Psoas muscle (tissue), 7 donors: ENCODE measurements at regions not wholly inside any gene's neighbourhood (a gene's known extent, or its start where the extent isn't known, plus 50 kb on each side); places are given as distances from the start of the nearest gene placed in this dataset.

Source experiments
- ATAC-seq, 4 donors: fragments of 200-7000 bp; cut with Tn5 transposase; one replicate each; pipeline ENCODE4 v1.9.1; 2020; ENCODE audit warnings: moderate library complexity in 3 of 4, mild to moderate bottlenecking in 2 of 4
- DNase-seq, 2 donors: peaks; one replicate each; pipeline ENCODE4 v3.0.0-alpha.2; 2020
- H3K27ac ChIP-seq: fragments of 200-600 bp; one replicate; pipeline ENCODE4 v1.8.0; 2022
- H3K27me3 ChIP-seq, 3 donors: fragments of 200-600 bp in 1 of 3; one replicate each; pipeline versions ENCODE4 v1.6.1 to v1.8.0; 2013 to 2022; ENCODE audit warnings: low read length in 2 of 3, mild to moderate bottlenecking in 2 of 3, moderate library complexity in 1 of 3; ENCODE audit not compliant: insufficient read depth in 3 of 3
- H3K36me3 ChIP-seq, 2 donors: fragments of 200-600 bp in 1 of 2; one replicate each; pipeline versions ENCODE4 v1.6.1 to v1.8.0; 2013 to 2022; ENCODE audit warnings: low read depth in 1 of 2, mild to moderate bottlenecking in 1 of 2, moderate library complexity in 1 of 2; ENCODE audit not compliant: insufficient read depth in 1 of 2
- H3K4me1 ChIP-seq: fragments of 200-600 bp; one replicate; pipeline ENCODE4 v1.8.0; 2022
- H3K4me3 ChIP-seq: fragments of 200-600 bp; one replicate; pipeline ENCODE4 v1.8.0; 2022; ENCODE audit warnings: mild to moderate bottlenecking
- H3K9me3 ChIP-seq: fragments of 200-600 bp; one replicate; pipeline ENCODE4 v1.8.0; 2022
- CTCF ChIP-seq: fragments of 200-600 bp; IDR thresholded peaks from one replicate; pipeline ENCODE4 v1.8.0; 2022; ENCODE audit warnings: antibody characterized with exemption
- whole genome bisulfite sequencing, 3 donors: extraction: QIAGEN DNeasy Blood & Tissue Kit; methylation state at CpG; one replicate each; pipeline versions ENCODE4 v1.1.6 to v1.1.7; 2013; 5-methylcytosine and 5-hydroxymethylcytosine counted together
- intact Hi-C, 2 donors: fragments of 100-400 bp; cut with DNase I; formaldehyde crosslinking; loops; one replicate each; pipeline versions ENCODE4 v1.11.0 to v1.14.2; 2022
- donor health status: healthy with polysubstance abuse.
- donor health status: DM: no; HTN: no; CAD: no; lungs with moderate emphysema.
- donor health status: Bipolar disorder and iron deficiency.
- donor health status: healthy.
- donor health status: DM: yes; HTN: yes; CAD: no.
- donor health status: DM: no; HTN: no; CAD: no.
- donor health status: DM: yes; HTN: yes; CAD: no.

DNA sequence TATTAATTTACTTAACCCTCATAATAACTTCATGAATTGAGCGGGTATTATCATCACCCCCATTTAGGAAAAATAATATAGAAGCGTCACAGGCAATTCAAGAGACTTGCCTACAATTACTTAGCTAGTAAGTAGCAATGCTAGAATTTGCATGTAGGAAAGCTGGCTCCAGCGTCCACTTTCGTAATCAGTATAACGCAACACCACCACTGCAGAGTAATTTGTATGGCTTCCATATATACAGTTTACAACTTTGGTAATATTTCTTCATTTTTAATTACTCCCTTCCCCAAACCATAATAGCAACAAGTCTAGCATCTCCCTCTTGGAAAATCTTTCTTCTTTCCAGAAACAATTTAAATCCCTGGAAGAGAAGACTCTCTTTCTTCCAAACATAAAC, 89.9 kb upstream of the OR5AK2 start:
- Histone ChIP-seq H3K4me3 (no peak overlapping the region), H3K27ac (no peak overlapping the region), H3K4me1 (no peaks in the 10 kb centered on the region), H3K27me3 (no peaks in the 10 kb centered on the region), H3K36me3 (no peaks in the 10 kb centered on the region), H3K9me3 (no peaks in the 10 kb centered on the region)
- TF ChIP-seq CTCF = no peak
- DNase-seq (no peak), ATAC-seq (no peak)
- WGBS, 3 donors = 91 to 95% (median 93%) methylated on average over 5 of the region's 5 CpGs
- intact Hi-C loops = no loop called here

- Histone ChIP-seq H3K36me3 (no peaks in the 10 kb centered on the region), H3K27ac (no peak overlapping the region), H3K9me3 (no peaks in the 10 kb centered on the region), H3K4me1 (no peaks in the 10 kb centered on the region), H3K4me3 (no peak overlapping the region), H3K27me3 (peaks cover 0 to 4% (median 0%) of the 10 kb centered on the region in 3 donors)
- intact Hi-C loops = no loop called here
- ATAC-seq (no peak), DNase-seq (no peak)
- TF ChIP-seq CTCF = no peak
- WGBS, 3 donors = 36 to 57% (median 46%) methylated on average over 9 of the region's 9 CpGs
These were observed 98.0 kb upstream of the OR5AK2 start for GRCh38 chr11:56890584-56891305.

DNA sequence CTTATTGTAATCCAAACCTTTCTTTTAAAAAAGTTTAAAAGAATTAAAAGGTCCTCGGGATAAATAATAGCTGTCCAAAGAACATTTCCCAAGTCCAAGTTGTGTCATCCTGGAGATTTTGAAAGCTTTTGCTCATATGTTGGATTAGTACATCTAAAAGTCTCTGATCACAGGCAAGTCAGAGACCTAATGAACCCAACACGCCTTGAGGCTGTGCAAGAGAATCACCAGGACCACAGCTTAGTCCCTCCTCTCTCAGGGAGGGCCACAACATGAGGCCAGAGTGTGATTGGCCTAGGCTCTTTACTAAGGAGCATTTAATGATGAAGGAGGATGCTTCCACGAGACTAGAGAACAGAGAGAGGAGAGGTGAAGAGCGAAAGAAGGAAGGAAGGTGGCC, 98.7 kb upstream of the OR5AK2 start:
- 67 to 83% (median 76%) methylated on average over 4 of the region's 4 CpGs for WGBS, 3 donors
- intact Hi-C loops = no loop called here
- ATAC-seq = no peak

DNA sequence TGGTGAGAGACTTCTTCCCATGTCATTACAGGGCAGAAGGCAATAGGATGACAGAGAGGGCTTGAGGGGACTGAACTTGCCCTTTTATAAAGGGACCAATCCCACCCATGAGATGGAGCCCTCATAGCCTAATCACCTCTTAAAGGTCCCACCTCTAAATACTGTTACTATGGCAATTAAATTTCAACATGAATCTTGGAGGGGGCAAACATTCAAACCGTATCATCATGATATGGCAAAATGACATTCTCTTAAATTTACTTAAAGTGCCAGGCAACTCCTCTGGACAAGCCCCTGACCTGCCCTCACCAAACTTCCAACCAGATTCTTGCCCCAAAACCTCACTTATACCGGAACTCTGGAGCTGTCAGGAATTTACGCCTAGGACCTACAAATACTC, 100.8 kb upstream of the OR5AK2 start:
- H3K9me3 ChIP-seq = no peaks in the 10 kb centered on the region
- H3K36me3 ChIP-seq = no peaks in the 10 kb centered on the region
- H3K27me3 ChIP-seq = peaks cover 0 to 3% (median 0%) of the 10 kb centered on the region in 3 donors
- no peak overlapping the region for H3K27ac ChIP-seq
- TF ChIP-seq CTCF = no peak
- DNase-seq (no peak), ATAC-seq (no peak)
- no peak overlapping the region for H3K4me3 ChIP-seq
- intact Hi-C loops = no loop called here
- 73 to 86% (median 77%) methylated on average over 3 of the region's 3 CpGs for WGBS, 3 donors
- H3K4me1 ChIP-seq = no peaks in the 10 kb centered on the region

More for the DNA sequence above, 98.7 kb upstream of the OR5AK2 start:
- no peak for TF ChIP-seq CTCF
- H3K4me1 ChIP-seq = no peaks in the 10 kb centered on the region
- H3K4me3 ChIP-seq = no peak overlapping the region
- peaks cover 0 to 4% (median 0%) of the 10 kb centered on the region in 3 donors for H3K27me3 ChIP-seq
- no peaks in the 10 kb centered on the region for H3K36me3 ChIP-seq
- no peaks in the 10 kb centered on the region for H3K9me3 ChIP-seq
- no peak for DNase-seq
- no peak overlapping the region for H3K27ac ChIP-seq

DNA sequence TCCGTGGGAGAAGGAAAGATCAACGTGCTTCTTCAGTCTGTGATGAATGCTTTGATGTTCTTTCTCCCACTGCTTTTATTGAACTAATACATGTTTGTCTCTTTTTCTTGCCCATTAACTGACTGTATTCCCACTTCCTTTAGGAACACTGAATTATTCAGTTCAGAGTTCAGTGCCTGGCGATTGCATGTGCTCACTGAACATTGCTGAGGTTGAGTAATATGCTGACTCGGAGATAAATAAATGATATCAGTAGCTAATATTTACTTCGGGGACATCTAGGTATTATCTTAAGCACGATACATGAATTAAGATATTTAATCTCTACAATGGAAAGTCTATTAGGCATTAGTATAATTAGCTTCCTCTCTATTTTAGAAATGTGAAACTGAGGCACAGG, 102.3 kb upstream of the OR5AK2 start:
- no peak for ATAC-seq
- 73 to 81% (median 73%) methylated on average over 6 of the region's 6 CpGs for WGBS, 3 donors
- no peak for TF ChIP-seq CTCF

More for the DNA sequence above, 102.3 kb upstream of the OR5AK2 start:
- intact Hi-C loops = no loop called here
- no peaks in the 10 kb centered on the region for H3K36me3 ChIP-seq
- H3K4me3 ChIP-seq = no peak overlapping the region
- no peaks in the 10 kb centered on the region for H3K4me1 ChIP-seq
- H3K27me3 ChIP-seq = no peaks in the 10 kb centered on the region
- no peak for DNase-seq
- H3K9me3 ChIP-seq = no peaks in the 10 kb centered on the region
- no peak overlapping the region for H3K27ac ChIP-seq
